SK-N-SH (cell line): ENCODE measurements at regions not wholly inside any gene's neighbourhood (a gene's known extent, or its start where the extent isn't known, plus 50 kb on each side); places are given as distances from the start of the nearest gene placed in this dataset.

Experiments
- CTCF ChIA-PET: fragments of 300-600, 350-600 bp; formaldehyde crosslinking; extraction: SDS; loops from one replicate; lab custom pipeline; 2021; lab: Yijun Ruan, JAX
- POLR2A ChIA-PET: fragments of 350-600 bp; sonication (Branson Sonifier 250); formaldehyde crosslinking; extraction: SDS; loops from one replicate; lab custom pipeline; 2020; ENCODE audit warnings: antibody characterized with exemption, inconsistent platforms; lab: Yijun Ruan, JAX
- DNase-seq: peaks from one replicate; pipeline ENCODE4 v3.0.0; 2012
- H2AFZ ChIP-seq: fragments of 200-600 bp; sonication (generic); 2 replicates; pipeline ENCODE4 v1.8.1; 2016; ENCODE audit warnings: antibody characterized with exemption, mild to moderate bottlenecking, low read depth
- H3F3A ChIP-seq: fragments of 200-600 bp; sonication (generic); replicated peaks from 2 replicates; pipeline ENCODE3; 2016; ENCODE audit warnings: antibody characterized with exemption, mild to moderate bottlenecking; ENCODE audit not compliant: insufficient read depth
- H3K27ac ChIP-seq, 2 experiments: fragments of 200-500 bp in 1 of 2; fragments of 200-600 bp in 1 of 2; sonication (Bioruptor generic) in 1 of 2; sonication (generic), shearing (Covaris generic) in 1 of 2; 2 replicates each; pipeline versions ENCODE4 v1.5.1 to v1.6.1; 2014 to 2016; ENCODE audit warnings: low read depth in 2 of 2, inconsistent platforms in 1 of 2, low read length in 1 of 2, mild to moderate bottlenecking in 1 of 2, mixed read lengths in 1 of 2
- H3K27me3 ChIP-seq: fragments of 200-600 bp; sonication (generic), shearing (Covaris generic); 2 replicates; pipeline ENCODE4 v1.6.1; 2016; ENCODE audit warnings: mixed run types; ENCODE audit not compliant: insufficient read depth
- H3K36me3 ChIP-seq, 2 experiments: fragments of 200-500 bp in 1 of 2; fragments of 200-600 bp in 1 of 2; sonication (Bioruptor generic) in 1 of 2; sonication (generic) in 1 of 2; replicated peaks in 1 of 2; 2 replicates each; pipeline versions ENCODE3 to v1.5.1; 2014 to 2016; ENCODE audit warnings: low read length in 1 of 2, mild to moderate bottlenecking in 1 of 2; ENCODE audit not compliant: insufficient read depth in 2 of 2, control insufficient read depth in 1 of 2
- H3K4me1 ChIP-seq, 2 experiments: fragments of 200-500 bp in 1 of 2; fragments of 200-600 bp in 1 of 2; sonication (Bioruptor generic) in 1 of 2; sonication (generic), shearing (Covaris generic) in 1 of 2; 2 replicates each; pipeline versions ENCODE4 v1.5.1 to v1.6.1; 2014 to 2016; ENCODE audit warnings: low read depth in 1 of 2, low read length in 1 of 2, mixed run types in 1 of 2; ENCODE audit not compliant: insufficient read depth in 2 of 2, control insufficient read depth in 1 of 2
- H3K4me2 ChIP-seq: fragments of 200-600 bp; sonication (generic), shearing (Covaris generic); 2 replicates; pipeline ENCODE4 v1.6.1; 2017; ENCODE audit warnings: mixed run types
- H3K4me3 ChIP-seq, 2 experiments: fragments of 200-500 bp in 1 of 2; fragments of 200-600 bp in 1 of 2; sonication (Bioruptor generic) in 1 of 2; sonication (generic), shearing (Covaris generic) in 1 of 2; 2 replicates each; pipeline versions ENCODE4 v1.5.1 to v1.8.1; 2014 to 2016; ENCODE audit warnings: low read depth in 2 of 2, inconsistent platforms in 1 of 2, low read length in 1 of 2, mild to moderate bottlenecking in 1 of 2, mixed read lengths in 1 of 2, moderate library complexity in 1 of 2
- H3K79me2 ChIP-seq: fragments of 200-600 bp; sonication (generic); 2 replicates; pipeline ENCODE4 v1.8.1; 2017; ENCODE audit warnings: mild to moderate bottlenecking; ENCODE audit not compliant: insufficient read depth
- H3K9ac ChIP-seq: fragments of 200-600 bp; sonication (generic); 2 replicates; pipeline ENCODE4 v1.6.1; 2017; ENCODE audit warnings: mixed run types
- H3K9me2 ChIP-seq: fragments of 200-600 bp; sonication (generic); 2 replicates; pipeline ENCODE4 v1.6.1; 2017; ENCODE audit warnings: mixed run types
- H3K9me3 ChIP-seq: fragments of 200-600 bp; sonication (generic); 2 replicates; pipeline ENCODE4 v1.6.1; 2017; ENCODE audit warnings: mixed run types, mild to moderate bottlenecking, moderate library complexity
- H4K20me1 ChIP-seq: fragments of 200-600 bp; sonication (generic); 2 replicates; pipeline ENCODE4 v1.6.1; 2017; ENCODE audit warnings: mild to moderate bottlenecking, mixed run types; ENCODE audit not compliant: insufficient read depth
- CHD2 ChIP-seq: fragments of 150-350 bp; IDR thresholded peaks from 2 replicates; pipeline ENCODE4 v1.6.1; 2018; ENCODE audit warnings: low read length; ENCODE audit not compliant: partially characterized antibody
- EZH2phosphoT487 ChIP-seq: fragments of 200-600 bp; sonication (generic); IDR thresholded peaks from 2 replicates; pipeline ENCODE4 v1.6.1; 2017; ENCODE audit warnings: low read depth, mixed run types, mild to moderate bottlenecking, antibody characterized with exemption, moderate library complexity, borderline replicate concordance
- FOXJ3 ChIP-seq: sonication (generic); formaldehyde crosslinking; IDR thresholded peaks from 2 replicates; pipeline ENCODE4 v1.5.1; 2020; ENCODE audit warnings: mild to moderate bottlenecking, missing genetic modification reagents
- GATA2 ChIP-seq: sonication (generic); formaldehyde crosslinking; IDR thresholded peaks from 2 replicates; pipeline ENCODE4 v1.5.0; 2020; ENCODE audit warnings: mild to moderate bottlenecking, missing genetic modification reagents
- JUND ChIP-seq: IDR thresholded peaks from 2 replicates; pipeline ENCODE4 v1.4.0; 2012
- MXI1 ChIP-seq: IDR thresholded peaks from 2 replicates; pipeline ENCODE4 v1.6.1; 2012; ENCODE audit warnings: mild to moderate bottlenecking, low read depth, low read length, improper control_type of control experiment
- PBX3 ChIP-seq: IDR thresholded peaks from 2 replicates; pipeline ENCODE4; 2012
- RAD21 ChIP-seq: IDR thresholded peaks from 2 replicates; pipeline ENCODE4 v1.6.1; 2012; ENCODE audit warnings: mild to moderate bottlenecking, low read length
- RFX5 ChIP-seq: IDR thresholded peaks from 2 replicates; pipeline ENCODE4 v1.6.1; 2012; ENCODE audit warnings: mild to moderate bottlenecking, improper control_type of control experiment, low read length
- TAF1 ChIP-seq: IDR thresholded peaks from 2 replicates; pipeline ENCODE4 v1.6.1; 2012; ENCODE audit warnings: low read depth, mild to moderate bottlenecking, low read length, moderate library complexity, borderline replicate concordance
- TCF12 ChIP-seq: IDR thresholded peaks from 2 replicates; pipeline ENCODE4 v1.4.0; 2012
- TEAD4 ChIP-seq: IDR thresholded peaks from 2 replicates; pipeline ENCODE4 v1.4.0; 2012; ENCODE audit warnings: mild to moderate bottlenecking, borderline replicate concordance; ENCODE audit not compliant: insufficient read depth
- USF1 ChIP-seq: IDR thresholded peaks from 2 replicates; pipeline ENCODE4 v1.4.0; 2012; ENCODE audit warnings: low read depth, borderline replicate concordance
- USF2 ChIP-seq: fragments of 150-350 bp; IDR thresholded peaks from 2 replicates; pipeline ENCODE4 v1.6.1; 2017; ENCODE audit warnings: antibody characterized with exemption, low read length, low read depth, borderline replicate concordance
- WGBS: methylation state at CpG from one replicate; pipeline ENCODE4 v1.1.6; 2017; ENCODE audit warnings: low lambda C conversion rate; 5-methylcytosine and 5-hydroxymethylcytosine counted together
- TF ChIP-seq, protein P1 (sequence below): IDR thresholded peaks from 2 replicates; pipeline ENCODE4 v1.4.0; 2012; ENCODE audit warnings: low read depth, borderline replicate concordance

DNA sequence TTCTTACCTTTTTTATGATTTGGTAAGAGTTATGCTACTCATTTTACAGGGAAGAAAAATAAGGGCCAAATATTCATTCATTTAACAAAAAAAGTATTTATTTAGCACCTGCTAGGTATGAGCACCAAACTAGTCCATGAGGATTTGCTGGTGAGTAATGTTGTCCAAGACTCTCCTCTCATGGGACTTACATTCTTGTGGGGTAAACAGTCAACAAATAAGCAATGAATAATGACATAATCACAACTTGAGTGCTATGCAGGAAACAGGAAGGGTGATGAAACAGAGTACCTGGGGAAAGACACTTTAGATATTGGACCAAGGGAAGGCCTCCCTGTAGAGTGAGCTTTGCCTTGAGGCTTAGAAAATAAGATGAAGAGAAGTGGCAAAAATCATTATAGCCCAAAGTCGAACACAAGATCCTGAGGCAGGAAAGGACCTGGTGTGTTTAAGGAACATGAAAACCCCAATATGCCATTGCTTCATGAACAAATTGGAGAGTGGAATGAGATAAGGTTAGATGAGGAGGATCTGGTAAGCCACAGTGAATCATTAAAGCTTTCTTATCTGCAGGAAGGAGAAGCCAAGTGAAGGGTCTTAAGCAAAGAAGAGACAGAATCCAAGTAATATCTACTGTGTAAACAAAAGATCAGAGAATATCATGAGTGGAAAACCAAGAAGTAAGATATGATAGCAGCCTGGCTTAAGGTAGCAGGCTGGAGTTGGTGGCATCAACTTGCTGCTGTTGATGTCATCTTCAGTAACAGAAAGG lies 294.5 kb upstream of the NBEA start:
- Histone ChIP-seq H2AFZ (no peak overlapping the region), H3F3A (no peaks in the 10 kb centered on the region), H3K4me3 (no peak overlapping the region), H3K9ac (no peak overlapping the region), H3K36me3 (no peaks in the 10 kb centered on the region), H3K27ac (no peak overlapping the region), H3K4me2 (no peak overlapping the region), H3K79me2 (no peaks in the 10 kb centered on the region), H3K9me2 (no peaks in the 10 kb centered on the region), H3K4me1 (no peaks in the 10 kb centered on the region), H4K20me1 (no peaks in the 10 kb centered on the region), H3K27me3 (no peaks in the 10 kb centered on the region), H3K9me3 (no peaks in the 10 kb centered on the region)
- DNase-seq, result no peak
- WGBS, result 79% methylated on average over 1 of the region's 1 CpG
- ChIA-PET POLR2A (no interaction called here), CTCF (no interaction called here)
- TF ChIP-seq CHD2 (no peak), MXI1 (no peak), JUND (no peak), RAD21 (no peak), PBX3 (no peak), TCF12 (no peak), USF2 (no peak), FOXJ3 (no peak), USF1 (no peak)
- TF ChIP-seq, protein P1, sequence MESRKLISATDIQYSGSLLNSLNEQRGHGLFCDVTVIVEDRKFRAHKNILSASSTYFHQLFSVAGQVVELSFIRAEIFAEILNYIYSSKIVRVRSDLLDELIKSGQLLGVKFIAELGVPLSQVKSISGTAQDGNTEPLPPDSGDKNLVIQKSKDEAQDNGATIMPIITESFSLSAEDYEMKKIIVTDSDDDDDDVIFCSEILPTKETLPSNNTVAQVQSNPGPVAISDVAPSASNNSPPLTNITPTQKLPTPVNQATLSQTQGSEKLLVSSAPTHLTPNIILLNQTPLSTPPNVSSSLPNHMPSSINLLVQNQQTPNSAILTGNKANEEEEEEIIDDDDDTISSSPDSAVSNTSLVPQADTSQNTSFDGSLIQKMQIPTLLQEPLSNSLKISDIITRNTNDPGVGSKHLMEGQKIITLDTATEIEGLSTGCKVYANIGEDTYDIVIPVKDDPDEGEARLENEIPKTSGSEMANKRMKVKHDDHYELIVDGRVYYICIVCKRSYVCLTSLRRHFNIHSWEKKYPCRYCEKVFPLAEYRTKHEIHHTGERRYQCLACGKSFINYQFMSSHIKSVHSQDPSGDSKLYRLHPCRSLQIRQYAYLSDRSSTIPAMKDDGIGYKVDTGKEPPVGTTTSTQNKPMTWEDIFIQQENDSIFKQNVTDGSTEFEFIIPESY, result no peak

GRCh38 chr13:34654203-34654602 lies 287.9 kb upstream of the NBEA start:
- DNase-seq, result no peak
- no peak overlapping the region for H3K4me3 ChIP-seq
- no peaks in the 10 kb centered on the region for H3K27me3 ChIP-seq
- H3K4me1 ChIP-seq, result peaks cover 0 to 5% of the 10 kb centered on the region in 2 experiments; a peak in 1 of 4 replicates
- WGBS, result 19% methylated on average over 1 of the region's 1 CpG
- no peaks in the 10 kb centered on the region for H4K20me1 ChIP-seq
- CTCF ChIA-PET, result interaction anchor here (1.0 kb wide), 1 partner anchor 18 kb away, joined by 3 read pairs; no protein-coding TSS in a partner anchor
- no peak overlapping the region for H3K4me2 ChIP-seq
- no peak overlapping the region for H2AFZ ChIP-seq
- no peak overlapping the region for H3K9ac ChIP-seq
- no peaks in the 10 kb centered on the region for H3K9me3 ChIP-seq
- no peaks in the 10 kb centered on the region for H3K79me2 ChIP-seq
- H3F3A ChIP-seq, result no peaks in the 10 kb centered on the region
- H3K36me3 ChIP-seq, result no peaks in the 10 kb centered on the region
- no peaks in the 10 kb centered on the region for H3K9me2 ChIP-seq
- H3K27ac ChIP-seq, result no peak overlapping the region
- POLR2A ChIA-PET, result no interaction called here
- TF ChIP-seq EZH2phosphoT487 (no peak), TAF1 (no peak), USF2 (no peak), GATA2 (CRISPR knock-in tag) (no peak; the same call in 1 of the 2 replicates), JUND (no peak), TEAD4 (no peak), RFX5 (no peak), TCF12 (no peak), RAD21 (no peak), CHD2 (no peak), USF1 (no peak; the same call in 1 of the 2 replicates)
